ENCODE measurements at regions not wholly inside any gene's neighbourhood (a gene's known extent, or its start where the extent isn't known, plus 50 kb on each side); places are given as distances from the start of the nearest gene placed in this dataset.
"Not testable (repeated sequence)": the region's sequence is repeated elsewhere in the genome, so short reads cannot be mapped to it uniquely, and the experiment has no call there.

- TF ChIP-seq CTCF (IDR thresholded peaks at IDR 0.05); ZNF302 (CRISPR knock-in tag; IDR thresholded peaks at IDR 0.05); NFE2L2 (conservative IDR thresholded peaks at IDR 0.05; ENCODE audit: low read length); ZFP36 (IDR thresholded peaks at IDR 0.05; ENCODE audit: borderline replicate concordance, partially characterized antibody); USF2 (IDR thresholded peaks at IDR 0.05); KDM1A (IDR thresholded peaks at IDR 0.05; ENCODE audit: low read depth); SMC3 (IDR thresholded peaks at IDR 0.05); JUN (IDR thresholded peaks at IDR 0.05); CHD2 (IDR thresholded peaks at IDR 0.05; ENCODE audit: low read length, partially characterized antibody); POLR2AphosphoS2 (conservative IDR thresholded peaks at IDR 0.05; ENCODE audit: low read length): not testable (repeated sequence)
- TF ChIP-seq, protein P1, sequence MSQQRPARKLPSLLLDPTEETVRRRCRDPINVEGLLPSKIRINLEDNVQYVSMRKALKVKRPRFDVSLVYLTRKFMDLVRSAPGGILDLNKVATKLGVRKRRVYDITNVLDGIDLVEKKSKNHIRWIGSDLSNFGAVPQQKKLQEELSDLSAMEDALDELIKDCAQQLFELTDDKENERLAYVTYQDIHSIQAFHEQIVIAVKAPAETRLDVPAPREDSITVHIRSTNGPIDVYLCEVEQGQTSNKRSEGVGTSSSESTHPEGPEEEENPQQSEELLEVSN (IDR thresholded peaks at IDR 0.05; ENCODE audit: borderline replicate concordance, low read depth) = not testable (repeated sequence)
Observed at GRCh38 chr4:49156309-49156708, 170.2 kb downstream of the CWH43 start.

Data from A549 (cell line).